ENCODE measurements at regions not wholly inside any gene's neighbourhood (a gene's known extent, or its start where the extent isn't known, plus 50 kb on each side); places are given as distances from the start of the nearest gene placed in this dataset.

DNA sequence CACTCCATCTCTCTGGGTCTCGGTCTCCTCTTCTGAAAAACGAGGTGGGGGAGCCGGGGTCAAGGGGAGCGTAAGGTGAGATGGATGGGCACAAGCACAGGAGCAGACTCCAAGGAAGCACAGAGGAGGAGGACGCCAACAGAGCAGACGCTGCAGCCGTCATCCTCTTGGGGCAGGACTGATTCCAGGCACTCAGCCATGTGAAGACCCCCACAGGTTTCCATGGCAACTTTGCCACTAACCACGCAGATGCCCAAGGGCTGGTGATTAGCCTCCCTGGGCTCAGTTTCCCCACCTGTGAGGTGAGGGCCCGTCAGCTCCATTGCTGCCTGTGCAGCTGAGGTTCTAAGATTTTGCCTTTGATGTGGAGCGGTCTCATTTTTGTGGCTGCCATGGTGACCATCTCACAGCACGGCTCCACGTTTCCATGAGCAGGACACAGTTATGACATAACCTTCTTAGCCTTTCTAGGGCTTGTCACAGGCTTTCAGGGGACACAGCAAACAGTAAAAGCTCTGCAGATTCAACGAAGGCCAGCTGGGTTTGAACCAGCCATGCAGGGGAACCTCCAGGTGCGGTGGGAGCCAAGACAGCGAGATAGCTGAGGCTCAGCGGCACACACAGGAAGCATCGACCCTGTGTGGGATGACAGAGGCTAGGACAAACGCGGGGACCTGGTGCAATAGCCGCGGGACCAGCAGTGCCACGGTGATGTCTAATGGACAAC is 170.3 kb downstream of the NUP210 start:
- no peak overlapping the region for H3K27ac ChIP-seq (ENCODE audit: low read depth, low read length)
- H3K4me1 ChIP-seq (ENCODE audit: control insufficient read depth in 5 of 5, insufficient read depth in 5 of 5, low read length in 5 of 5), result peaks cover 0 to 12% (median 6%) of the 10 kb centered on the region in 5 donors
- no peaks in the 10 kb centered on the region for H3K27me3 ChIP-seq (ENCODE audit: control insufficient read depth in 5 of 5, insufficient read depth in 4 of 5, low read length in 5 of 5)
- no peaks in the 10 kb centered on the region for H3K9me3 ChIP-seq (ENCODE audit: control insufficient read depth in 5 of 5, low read length in 5 of 5)
- no peaks in the 10 kb centered on the region for H3K36me3 ChIP-seq (ENCODE audit: control insufficient read depth in 5 of 5, insufficient read depth in 5 of 5, low read length in 5 of 5)
- H3K9ac ChIP-seq (ENCODE audit: low read length in 5 of 5), result no peak overlapping the region
- H3K4me3 ChIP-seq (ENCODE audit: low read depth in 1 of 5, low read length in 5 of 5), result no peak overlapping the region

DNA sequence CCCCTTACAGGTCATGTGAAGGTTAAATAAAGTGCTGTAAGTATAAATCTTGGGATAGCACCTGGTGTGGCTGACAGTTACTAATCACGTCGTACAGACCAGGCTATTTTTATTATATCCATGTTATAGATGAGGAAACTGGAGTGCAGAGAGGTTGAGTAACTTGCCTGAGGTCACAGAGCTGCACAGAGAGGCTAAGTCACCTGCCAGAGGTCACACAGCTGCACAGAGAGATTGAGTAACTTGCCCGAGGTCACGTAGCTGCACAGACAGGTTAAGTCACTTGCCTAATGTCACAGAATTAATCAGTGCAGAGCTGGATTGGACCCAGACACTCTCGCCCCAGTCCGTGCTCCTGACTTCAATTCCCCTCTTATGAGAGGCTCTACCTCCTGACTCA is 171.5 kb downstream of the NUP210 start:
- Histone ChIP-seq H3K4me1 (ENCODE audit: control insufficient read depth in 5 of 5, insufficient read depth in 5 of 5, low read length in 5 of 5) (peaks cover 0 to 12% (median 6%) of the 10 kb centered on the region in 5 donors), H3K4me3 (ENCODE audit: low read depth in 1 of 5, low read length in 5 of 5) (no peak overlapping the region), H3K27ac (ENCODE audit: low read depth, low read length) (no peak overlapping the region), H3K9ac (ENCODE audit: low read length in 5 of 5) (no peak overlapping the region), H3K9me3 (ENCODE audit: control insufficient read depth in 5 of 5, low read length in 5 of 5) (no peaks in the 10 kb centered on the region), H3K27me3 (ENCODE audit: control insufficient read depth in 5 of 5, insufficient read depth in 4 of 5, low read length in 5 of 5) (no peaks in the 10 kb centered on the region), H3K36me3 (ENCODE audit: control insufficient read depth in 5 of 5, insufficient read depth in 5 of 5, low read length in 5 of 5) (no peaks in the 10 kb centered on the region)

DNA sequence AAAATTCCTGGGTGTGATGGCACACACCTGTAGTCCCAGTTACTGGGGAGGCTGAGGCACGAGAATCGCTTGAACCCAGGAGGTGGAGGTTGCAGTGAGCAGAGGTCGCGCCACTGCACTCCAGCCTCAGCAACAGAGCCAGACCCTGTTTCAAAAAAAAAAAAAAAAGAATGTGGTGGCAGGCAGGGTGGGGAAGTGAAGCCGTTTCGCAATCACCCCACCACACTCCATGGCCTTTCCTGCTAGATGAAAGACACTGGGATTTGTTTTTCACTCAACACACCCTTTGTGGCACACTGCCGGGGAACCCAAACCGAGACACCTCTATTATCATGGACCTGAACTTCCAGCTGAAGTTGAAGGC is 172.4 kb upstream of the IQSEC1 start:
- Histone ChIP-seq H3K9me3 (ENCODE audit: control insufficient read depth in 5 of 5, low read length in 5 of 5) (no peaks in the 10 kb centered on the region), H3K27ac (ENCODE audit: low read depth, low read length) (no peak overlapping the region), H3K4me1 (ENCODE audit: control insufficient read depth in 5 of 5, insufficient read depth in 5 of 5, low read length in 5 of 5) (no peaks in the 10 kb centered on the region), H3K9ac (ENCODE audit: low read length in 5 of 5) (no peak overlapping the region), H3K27me3 (ENCODE audit: control insufficient read depth in 5 of 5, insufficient read depth in 4 of 5, low read length in 5 of 5) (no peaks in the 10 kb centered on the region), H3K4me3 (ENCODE audit: low read depth in 1 of 5, low read length in 5 of 5) (no peak overlapping the region), H3K36me3 (ENCODE audit: control insufficient read depth in 5 of 5, insufficient read depth in 5 of 5, low read length in 5 of 5) (peaks cover 0 to 7% (median 0%) of the 10 kb centered on the region in 5 donors)

DNA sequence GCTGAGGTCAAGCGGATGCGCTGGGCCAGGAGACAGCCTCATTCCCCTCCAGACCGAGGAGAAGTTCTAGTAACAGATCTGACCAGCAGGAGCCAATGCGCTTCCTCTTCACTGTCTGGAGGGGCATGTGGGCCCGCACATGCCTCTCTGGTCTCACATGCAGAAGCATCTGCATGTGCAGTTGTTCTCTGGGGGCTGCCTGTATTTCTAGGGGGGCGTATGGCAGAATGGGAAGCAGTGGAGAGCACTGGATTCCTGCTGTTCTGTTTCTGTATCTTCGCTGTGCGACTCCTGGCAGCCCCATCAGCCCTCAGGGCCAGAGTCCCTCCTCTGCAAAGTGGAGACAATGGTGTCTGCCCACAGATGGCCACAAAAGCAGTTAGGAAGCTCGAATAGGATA is 170.4 kb upstream of the IQSEC1 start:
- Histone ChIP-seq H3K4me3 (ENCODE audit: low read depth in 1 of 5, low read length in 5 of 5) (no peak overlapping the region), H3K36me3 (ENCODE audit: control insufficient read depth in 5 of 5, insufficient read depth in 5 of 5, low read length in 5 of 5) (peaks cover 0 to 7% (median 0%) of the 10 kb centered on the region in 5 donors), H3K4me1 (ENCODE audit: control insufficient read depth in 5 of 5, insufficient read depth in 5 of 5, low read length in 5 of 5) (no peaks in the 10 kb centered on the region), H3K9me3 (ENCODE audit: control insufficient read depth in 5 of 5, low read length in 5 of 5) (no peaks in the 10 kb centered on the region), H3K27ac (ENCODE audit: low read depth, low read length) (no peak overlapping the region), H3K9ac (ENCODE audit: low read length in 5 of 5) (no peak overlapping the region), H3K27me3 (ENCODE audit: control insufficient read depth in 5 of 5, insufficient read depth in 4 of 5, low read length in 5 of 5) (no peaks in the 10 kb centered on the region)

DNA sequence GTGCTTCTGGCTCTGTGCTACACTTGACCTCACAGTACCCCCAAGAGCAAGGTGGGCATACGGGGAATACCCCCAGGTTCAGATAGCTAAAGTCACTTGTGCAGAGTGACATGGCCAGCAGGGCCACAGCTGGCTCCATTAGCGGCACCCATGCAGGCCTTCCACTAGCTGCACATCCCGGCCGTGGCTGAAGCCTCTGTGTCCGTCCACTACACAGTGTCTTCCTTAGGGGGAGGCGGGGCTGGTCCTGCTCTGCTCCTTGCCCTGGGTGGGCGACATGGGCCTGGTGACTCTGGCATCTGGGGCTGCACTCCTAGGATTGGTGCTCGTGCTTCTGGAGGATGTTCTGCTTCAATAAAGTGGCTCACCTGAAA is 169.1 kb upstream of the IQSEC1 start:
- Histone ChIP-seq H3K4me3 (ENCODE audit: low read depth in 1 of 5, low read length in 5 of 5) (no peak overlapping the region), H3K27me3 (ENCODE audit: control insufficient read depth in 5 of 5, insufficient read depth in 4 of 5, low read length in 5 of 5) (no peaks in the 10 kb centered on the region), H3K4me1 (ENCODE audit: control insufficient read depth in 5 of 5, insufficient read depth in 5 of 5, low read length in 5 of 5) (no peaks in the 10 kb centered on the region), H3K9me3 (ENCODE audit: control insufficient read depth in 5 of 5, low read length in 5 of 5) (no peaks in the 10 kb centered on the region), H3K27ac (ENCODE audit: low read depth, low read length) (no peak overlapping the region), H3K9ac (ENCODE audit: low read length in 5 of 5) (no peak overlapping the region), H3K36me3 (ENCODE audit: control insufficient read depth in 5 of 5, insufficient read depth in 5 of 5, low read length in 5 of 5) (peaks cover 0 to 7% (median 0%) of the 10 kb centered on the region in 5 donors)

GRCh38 chr3:13241621-13242363 is 168.6 kb upstream of the IQSEC1 start:
- peaks cover 0 to 7% (median 0%) of the 10 kb centered on the region in 5 donors for H3K36me3 ChIP-seq (ENCODE audit: control insufficient read depth in 5 of 5, insufficient read depth in 5 of 5, low read length in 5 of 5)
- H3K9me3 ChIP-seq (ENCODE audit: control insufficient read depth in 5 of 5, low read length in 5 of 5), result no peaks in the 10 kb centered on the region
- no peak overlapping the region for H3K9ac ChIP-seq (ENCODE audit: low read length in 5 of 5)
- H3K4me3 ChIP-seq (ENCODE audit: low read depth in 1 of 5, low read length in 5 of 5), result no peak overlapping the region
- H3K27ac ChIP-seq (ENCODE audit: low read depth, low read length), result no peak overlapping the region
- no peaks in the 10 kb centered on the region for H3K4me1 ChIP-seq (ENCODE audit: control insufficient read depth in 5 of 5, insufficient read depth in 5 of 5, low read length in 5 of 5)
- no peaks in the 10 kb centered on the region for H3K27me3 ChIP-seq (ENCODE audit: control insufficient read depth in 5 of 5, insufficient read depth in 4 of 5, low read length in 5 of 5)

DNA sequence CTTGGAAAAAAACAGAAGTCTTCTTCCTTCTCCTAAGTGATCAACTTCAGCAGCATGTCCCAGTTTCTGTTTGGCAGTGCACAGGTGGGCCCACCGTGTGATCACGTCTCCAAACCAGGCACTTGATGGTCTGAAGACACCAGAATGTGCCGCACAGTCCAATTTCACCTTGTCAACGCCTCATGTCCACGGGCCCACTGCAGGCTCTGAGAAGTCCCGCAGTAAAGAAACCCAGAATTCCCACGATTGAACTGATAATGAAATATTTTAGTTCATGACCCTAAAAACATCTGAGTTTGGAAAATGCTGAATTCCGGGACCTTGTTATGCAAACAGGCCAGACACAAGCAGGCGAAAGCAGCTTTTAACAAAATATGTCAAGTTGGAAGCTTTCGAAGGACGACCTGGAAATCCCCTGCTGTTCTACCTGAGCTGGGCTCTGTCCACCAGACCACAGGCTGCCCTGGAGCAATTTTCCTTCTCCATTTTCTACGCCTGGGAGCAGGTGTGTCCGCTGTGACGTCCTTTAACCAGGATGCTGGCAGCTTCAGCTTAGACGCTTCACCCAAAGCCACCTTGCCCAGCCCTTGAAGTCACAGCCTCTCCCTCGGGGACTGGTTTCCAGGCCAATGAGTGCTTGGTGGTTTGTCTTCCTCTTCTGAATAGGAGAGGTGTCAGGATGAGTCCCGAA is 167.8 kb upstream of the IQSEC1 start:
- H3K9ac ChIP-seq (ENCODE audit: low read length in 5 of 5), result no peak overlapping the region
- H3K27ac ChIP-seq (ENCODE audit: low read depth, low read length), result no peak overlapping the region
- H3K9me3 ChIP-seq (ENCODE audit: control insufficient read depth in 5 of 5, low read length in 5 of 5), result no peaks in the 10 kb centered on the region
- H3K36me3 ChIP-seq (ENCODE audit: control insufficient read depth in 5 of 5, insufficient read depth in 5 of 5, low read length in 5 of 5), result peaks cover 0 to 7% (median 0%) of the 10 kb centered on the region in 5 donors
- H3K4me3 ChIP-seq (ENCODE audit: low read depth in 1 of 5, low read length in 5 of 5), result no peak overlapping the region
- no peaks in the 10 kb centered on the region for H3K4me1 ChIP-seq (ENCODE audit: control insufficient read depth in 5 of 5, insufficient read depth in 5 of 5, low read length in 5 of 5)
- H3K27me3 ChIP-seq (ENCODE audit: control insufficient read depth in 5 of 5, insufficient read depth in 4 of 5, low read length in 5 of 5), result no peaks in the 10 kb centered on the region

DNA sequence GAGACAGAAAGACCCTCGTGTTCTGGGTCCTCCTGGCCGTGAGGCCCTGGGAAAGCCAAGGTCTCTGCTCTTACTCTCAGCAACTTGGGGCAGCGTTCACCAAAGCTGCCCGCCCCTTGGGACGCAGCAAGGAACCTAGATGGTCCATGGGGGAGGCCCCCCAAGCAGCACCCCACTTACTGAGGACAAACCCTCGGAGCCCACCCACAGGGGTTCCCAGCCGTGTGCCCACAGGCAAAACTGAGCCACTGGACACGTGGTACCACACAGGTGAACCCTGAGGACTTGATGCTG is 166.2 kb upstream of the IQSEC1 start:
- H3K9ac ChIP-seq (ENCODE audit: low read length in 5 of 5), result no peak overlapping the region
- H3K9me3 ChIP-seq (ENCODE audit: control insufficient read depth in 5 of 5, low read length in 5 of 5), result no peaks in the 10 kb centered on the region
- peaks cover 0 to 7% (median 0%) of the 10 kb centered on the region in 5 donors for H3K36me3 ChIP-seq (ENCODE audit: control insufficient read depth in 5 of 5, insufficient read depth in 5 of 5, low read length in 5 of 5)
- H3K4me1 ChIP-seq (ENCODE audit: control insufficient read depth in 5 of 5, insufficient read depth in 5 of 5, low read length in 5 of 5), result peaks cover 0 to under 1% (median 0%) of the 10 kb centered on the region in 5 donors
- H3K27ac ChIP-seq (ENCODE audit: low read depth, low read length), result no peak overlapping the region
- H3K27me3 ChIP-seq (ENCODE audit: control insufficient read depth in 5 of 5, insufficient read depth in 4 of 5, low read length in 5 of 5), result peaks cover 0 to 6% (median 3%) of the 10 kb centered on the region in 5 donors
- no peak overlapping the region for H3K4me3 ChIP-seq (ENCODE audit: low read depth in 1 of 5, low read length in 5 of 5)

- Histone ChIP-seq H3K27me3 (ENCODE audit: control insufficient read depth in 5 of 5, insufficient read depth in 4 of 5, low read length in 5 of 5) (peaks cover 0 to 10% (median 6%) of the 10 kb centered on the region in 5 donors), H3K4me1 (ENCODE audit: control insufficient read depth in 5 of 5, insufficient read depth in 5 of 5, low read length in 5 of 5) (peaks cover 0 to 5% (median 0%) of the 10 kb centered on the region in 5 donors), H3K36me3 (ENCODE audit: control insufficient read depth in 5 of 5, insufficient read depth in 5 of 5, low read length in 5 of 5) (peaks cover 0 to 7% (median 0%) of the 10 kb centered on the region in 5 donors), H3K27ac (ENCODE audit: low read depth, low read length) (no peak overlapping the region), H3K9ac (ENCODE audit: low read length in 5 of 5) (no peak overlapping the region), H3K4me3 (ENCODE audit: low read depth in 1 of 5, low read length in 5 of 5) (no peak overlapping the region), H3K9me3 (ENCODE audit: control insufficient read depth in 5 of 5, low read length in 5 of 5) (no peaks in the 10 kb centered on the region)
Measured at GRCh38 chr3:13238687-13239466, 165.6 kb upstream of the IQSEC1 start.
